ENCODE measurements at regions not wholly inside any gene's neighbourhood (a gene's known extent, or its start where the extent isn't known, plus 50 kb on each side); places are given as distances from the start of the nearest gene placed in this dataset.

DNA sequence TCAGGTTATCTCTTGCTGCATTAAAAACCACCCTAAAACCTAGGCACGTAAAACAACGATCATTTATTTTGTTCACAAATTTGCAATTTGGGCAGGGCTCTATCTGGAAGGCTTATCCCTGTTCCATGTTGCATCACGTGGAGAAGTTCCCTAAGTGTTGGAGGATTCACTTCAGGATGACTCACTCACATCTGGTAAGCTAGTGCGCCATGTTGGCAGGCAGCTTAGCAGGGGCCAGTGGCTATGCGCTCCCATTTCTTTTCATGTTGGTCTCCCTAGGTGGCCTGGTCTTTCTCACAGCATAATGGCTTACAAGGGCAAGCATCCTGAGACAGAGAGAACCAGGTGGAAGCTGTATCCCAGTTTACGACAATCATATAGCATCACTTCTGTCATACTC, 226.8 kb downstream of the BLID start:
- Histone ChIP-seq H3K4ac (ENCODE audit: low read depth, low read length) (no peak overlapping the region), H4K20me1 (ENCODE audit: control insufficient read depth, insufficient read depth, insufficient read length) (no peaks in the 10 kb centered on the region), H3K23ac (ENCODE audit: insufficient read length, low read depth, low read length) (no peak overlapping the region), H3T11ph (ENCODE audit: low read length) (no peak overlapping the region), H4K91ac (ENCODE audit: insufficient read length, low read depth, low read length) (no peak overlapping the region), H2BK20ac (ENCODE audit: low read depth, low read length, poor library complexity, severe bottlenecking) (no peak overlapping the region), H2AK5ac (ENCODE audit: insufficient read length, low read length) (no peak overlapping the region), H4K5ac (ENCODE audit: insufficient read length, low read depth, low read length) (no peak overlapping the region), H2AFZ (ENCODE audit: low read length) (no peak overlapping the region), H3K4me2 (ENCODE audit: insufficient read depth, insufficient read length, low read length) (no peak overlapping the region), H3K14ac (ENCODE audit: insufficient read depth, low read length) (no peak overlapping the region), H2BK12ac (ENCODE audit: insufficient read length, low read depth, low read length) (no peak overlapping the region), H2BK15ac (ENCODE audit: low read depth, low read length) (no peak overlapping the region), H3K23me2 (ENCODE audit: insufficient read length, low read depth, low read length, poor library complexity, severe bottlenecking) (no peaks in the 10 kb centered on the region), H3K9ac (ENCODE audit: extremely low read depth, insufficient read length, low read length) (no peak overlapping the region), H3K18ac (ENCODE audit: insufficient read length, low read depth, low read length) (no peak overlapping the region), H3K56ac (ENCODE audit: insufficient read length, low read depth, low read length) (no peak overlapping the region), H3K79me1 (ENCODE audit: insufficient read depth, low read depth, low read length, poor library complexity, severe bottlenecking) (no peaks in the 10 kb centered on the region), H3K4me1 (ENCODE audit: insufficient read depth, low read length) (no peaks in the 10 kb centered on the region), H3K9me3 (ENCODE audit: control insufficient read depth, low read depth, low read length) (no peaks in the 10 kb centered on the region), H3K27me3 (ENCODE audit: insufficient read depth, low read length) (no peaks in the 10 kb centered on the region), H2BK120ac (ENCODE audit: low read depth, low read length, poor library complexity, severe bottlenecking) (no peak overlapping the region), H4K8ac (replicated peaks; ENCODE audit: insufficient read length, low read depth, low read length) (no peak overlapping the region), H2BK5ac (ENCODE audit: insufficient read length, low read length) (no peak overlapping the region), H3K27ac (ENCODE audit: insufficient read length, low read depth, low read length) (no peak overlapping the region), H3K79me2 (ENCODE audit: insufficient read depth, low read length) (no peaks in the 10 kb centered on the region)
- TF ChIP-seq, protein P1, sequence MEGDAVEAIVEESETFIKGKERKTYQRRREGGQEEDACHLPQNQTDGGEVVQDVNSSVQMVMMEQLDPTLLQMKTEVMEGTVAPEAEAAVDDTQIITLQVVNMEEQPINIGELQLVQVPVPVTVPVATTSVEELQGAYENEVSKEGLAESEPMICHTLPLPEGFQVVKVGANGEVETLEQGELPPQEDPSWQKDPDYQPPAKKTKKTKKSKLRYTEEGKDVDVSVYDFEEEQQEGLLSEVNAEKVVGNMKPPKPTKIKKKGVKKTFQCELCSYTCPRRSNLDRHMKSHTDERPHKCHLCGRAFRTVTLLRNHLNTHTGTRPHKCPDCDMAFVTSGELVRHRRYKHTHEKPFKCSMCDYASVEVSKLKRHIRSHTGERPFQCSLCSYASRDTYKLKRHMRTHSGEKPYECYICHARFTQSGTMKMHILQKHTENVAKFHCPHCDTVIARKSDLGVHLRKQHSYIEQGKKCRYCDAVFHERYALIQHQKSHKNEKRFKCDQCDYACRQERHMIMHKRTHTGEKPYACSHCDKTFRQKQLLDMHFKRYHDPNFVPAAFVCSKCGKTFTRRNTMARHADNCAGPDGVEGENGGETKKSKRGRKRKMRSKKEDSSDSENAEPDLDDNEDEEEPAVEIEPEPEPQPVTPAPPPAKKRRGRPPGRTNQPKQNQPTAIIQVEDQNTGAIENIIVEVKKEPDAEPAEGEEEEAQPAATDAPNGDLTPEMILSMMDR (conservative IDR thresholded peaks at IDR 0.05), result no peak
- H3K27ac Mint-ChIP-seq, result no peak overlapping the region
- no CpG with 5 or more reads among the region's 6 CpGs for WGBS (ENCODE audit: extremely low coverage, insufficient read length, low lambda C conversion rate)
- no peak for DNase-seq
- H3K36me3 Mint-ChIP-seq (ENCODE audit: insufficient read depth in 1 of 3, low read depth in 3 of 3), result no peaks in the 10 kb centered on the region
- H3K9me3 Mint-ChIP-seq, result no peaks in the 10 kb centered on the region
- peaks cover 12 to 14% of the 10 kb centered on the region in 2 experiments for H3K4me1 Mint-ChIP-seq
- no peak overlapping the region for H3K4me3 Mint-ChIP-seq
- H3K27me3 Mint-ChIP-seq (ENCODE audit: low read depth), result peaks cover 1% of the 10 kb centered on the region; the same call in 1 of the 2 replicates
